Endothelial cell of umbilical vein (primary cell): ENCODE measurements at regions not wholly inside any gene's neighbourhood (a gene's known extent, or its start where the extent isn't known, plus 50 kb on each side); places are given as distances from the start of the nearest gene placed in this dataset.
"Not testable (repeated sequence)": the region's sequence is repeated elsewhere in the genome, so short reads cannot be mapped to it uniquely, and the experiment has no call there.

Experiments
- BruUV-seq: library from RNA; stranded (reverse); fragments of 400-500 nt; replicated peaks from 2 replicates; lab custom pipeline; 2021; lab: Mats Ljungman, UMichigan
- CTCF ChIA-PET: fragments of 300-600, 350-600 bp; sonication (Branson Sonifier 250); formaldehyde crosslinking; loops from one replicate; lab custom pipeline; 2021; ENCODE audit warnings: antibody characterized with exemption, inconsistent platforms; lab: Charles Lee
- POLR2A ChIA-PET: fragments of 300-600, 350-600 bp; sonication (Branson Sonifier 250); formaldehyde crosslinking; loops from one replicate; lab custom pipeline; 2021; ENCODE audit warnings: antibody characterized with exemption, inconsistent platforms; lab: Charles Lee
- DNase-seq: peaks from one replicate; pipeline ENCODE4 v3.0.0-alpha.2; 2011; ENCODE audit warnings: low read depth, low spot score
- FAIRE-seq: peaks from 2 replicates; lab custom pipeline; 2011; peaks lifted over from hg19 to GRCh38; lab: Jason Lieb, UNC
- H2AFZ ChIP-seq: 2 replicates; pipeline ENCODE4 v1.6.0; 2012; ENCODE audit warnings: low read depth, low read length, control low read depth, inconsistent platforms
- H3K27ac ChIP-seq: 2 replicates; pipeline ENCODE4 v1.5.1; 2011; ENCODE audit warnings: low read depth, mild to moderate bottlenecking, control low read depth, low read length, moderate library complexity; ENCODE audit not compliant: insufficient read depth
- H3K27me3 ChIP-seq, 2 experiments: 2 replicates each; pipeline versions ENCODE4 v1.6.0 to v1.6.1; 2011; ENCODE audit warnings: low read length in 2 of 2, mixed read lengths in 1 of 2; ENCODE audit not compliant: control insufficient read depth in 2 of 2, insufficient read depth in 2 of 2
- H3K36me3 ChIP-seq, 2 experiments: 2 replicates in 1 of 2; 3 replicates in 1 of 2; pipeline ENCODE4 v1.5.1; 2011; ENCODE audit warnings: low read length in 2 of 2, mild to moderate bottlenecking in 1 of 2, moderate library complexity in 1 of 2; ENCODE audit not compliant: control insufficient read depth in 2 of 2, insufficient read depth in 2 of 2; ENCODE audit errors: extremely low read depth in 1 of 2
- H3K4me1 ChIP-seq: 3 replicates; pipeline ENCODE4 v1.5.1; 2011; ENCODE audit warnings: mild to moderate bottlenecking, low read length; ENCODE audit not compliant: control insufficient read depth, insufficient read depth; ENCODE audit errors: extremely low read depth
- H3K4me2 ChIP-seq: 2 replicates; pipeline ENCODE4 v1.6.1; 2011; ENCODE audit warnings: low read length, control low read depth, mixed read lengths; ENCODE audit not compliant: insufficient read depth
- H3K4me3 ChIP-seq, 3 experiments: fragments of 200-600 bp in 1 of 3; sonication (generic), shearing (Covaris generic) in 1 of 3; replicated peaks in 1 of 3; 2 replicates each; pipeline ENCODE4 v1.5.1; 2011 to 2016; ENCODE audit warnings: control low read depth in 3 of 3, low read length in 3 of 3, mild to moderate bottlenecking in 2 of 3, inconsistent platforms in 1 of 3, low read depth in 1 of 3, moderate library complexity in 1 of 3; ENCODE audit not compliant: insufficient read depth in 1 of 3
- H3K79me2 ChIP-seq: 2 replicates; pipeline ENCODE4 v1.6.0; 2012; ENCODE audit warnings: low read length, inconsistent platforms; ENCODE audit not compliant: control insufficient read depth, insufficient read depth
- H3K9ac ChIP-seq: replicated peaks from 2 replicates; pipeline ENCODE3; 2011; ENCODE audit warnings: low read length, control low read depth; ENCODE audit not compliant: insufficient read depth; ENCODE audit errors: extremely low read depth
- H3K9me1 ChIP-seq: replicated peaks from 3 replicates; pipeline ENCODE4 v1.6.0; 2011; ENCODE audit warnings: mild to moderate bottlenecking, low read length; ENCODE audit not compliant: control insufficient read depth, insufficient read depth; ENCODE audit errors: extremely low read depth
- H3K9me3 ChIP-seq: replicated peaks from 2 replicates; pipeline ENCODE4 v1.5.1; 2012; ENCODE audit warnings: low read length, inconsistent platforms; ENCODE audit not compliant: control insufficient read depth, insufficient read depth
- H4K20me1 ChIP-seq: replicated peaks from 2 replicates; pipeline ENCODE3; 2011; ENCODE audit warnings: mild to moderate bottlenecking, low read length; ENCODE audit not compliant: control insufficient read depth, insufficient read depth; ENCODE audit errors: extremely low read depth
- JUN ChIP-seq: IDR thresholded peaks from 2 replicates; pipeline ENCODE4 v1.6.1; 2011; ENCODE audit warnings: borderline replicate concordance, low read depth; ENCODE audit not compliant: insufficient read length, insufficient read depth
- MAX ChIP-seq: IDR thresholded peaks from 2 replicates; pipeline ENCODE4 v1.6.1; 2011; ENCODE audit not compliant: insufficient read depth, insufficient read length
- MYC ChIP-seq: IDR thresholded peaks from one replicate; pipeline ENCODE4 v1.6.1; 2011; ENCODE audit warnings: mild to moderate bottlenecking, low read depth, low read length
- POLR2A ChIP-seq: IDR thresholded peaks from 2 replicates; pipeline ENCODE4 v1.6.1; 2012; ENCODE audit warnings: low read depth, mild to moderate bottlenecking, control low read depth, low read length
- POLR2AphosphoS5 ChIP-seq: IDR thresholded peaks from 2 replicates; pipeline ENCODE4 v1.6.1; 2012; ENCODE audit warnings: low read depth, mild to moderate bottlenecking, control low read depth, low read length, moderate library complexity; ENCODE audit not compliant: insufficient read depth
- dilution Hi-C: fragments of 300-500 bp; cut with MboI; formaldehyde crosslinking; loops from one replicate; pipeline ENCODE4 v1.15.0; 2019; ENCODE audit warnings: low sequenced_read_pairs; ENCODE audit not compliant: extremely low pct_ligation_motif_present
- intact Hi-C: fragments of 100-400 bp; cut with micrococcal nuclease; formaldehyde crosslinking; loops from one replicate; pipeline ENCODE4 v1.10.0; 2022

GRCh38 chr15:91447991-91448644 is 348.1 kb downstream of the SV2B start:
- no peaks in the 10 kb centered on the region for H3K4me1 ChIP-seq
- H3K79me2 ChIP-seq, result no peaks in the 10 kb centered on the region
- H3K4me3 ChIP-seq, result no peak overlapping the region
- H4K20me1 ChIP-seq, result no peaks in the 10 kb centered on the region
- no peak overlapping the region for H3K27ac ChIP-seq
- intact Hi-C loops, result no loop called here
- H3K4me2 ChIP-seq, result no peak overlapping the region
- H3K36me3 ChIP-seq, result no peaks in the 10 kb centered on the region
- ChIA-PET CTCF (no interaction called here), POLR2A (no interaction called here)
- no peak for FAIRE-seq
- no peak overlapping the region for H3K9ac ChIP-seq
- no peak for DNase-seq
- TF ChIP-seq MYC (no peak), JUN (no peak), POLR2AphosphoS5 (no peak), MAX (no peak), POLR2A (no peak)
- H3K27me3 ChIP-seq, result no peaks in the 10 kb centered on the region
- dilution Hi-C loops, result no loop called here
- no peak overlapping the region for H2AFZ ChIP-seq
- BruUV-seq, result no TSS peak
- no peaks in the 10 kb centered on the region for H3K9me1 ChIP-seq
- no peaks in the 10 kb centered on the region for H3K9me3 ChIP-seq

- H3K79me2 ChIP-seq, H2AFZ ChIP-seq, H3K4me2 ChIP-seq, BruUV-seq, DNase-seq, H3K27me3 ChIP-seq, POLR2A ChIA-PET, H3K9me1 ChIP-seq, H3K9me3 ChIP-seq, FAIRE-seq, H3K27ac ChIP-seq, dilution Hi-C loops, H4K20me1 ChIP-seq, H3K9ac ChIP-seq, H3K4me3 ChIP-seq, CTCF ChIA-PET, H3K36me3 ChIP-seq, H3K4me1 ChIP-seq: not testable (repeated sequence)
- intact Hi-C loops, result loop anchor here (5.0 kb wide), 1 partner anchor 311 kb away; no protein-coding TSS in a partner anchor
Observed at GRCh38 chr15:91453376-91453775, 353.3 kb downstream of the SV2B start.
